IgD-negative memory B cell (primary cell): ENCODE measurements at regions not wholly inside any gene's neighbourhood (a gene's known extent, or its start where the extent isn't known, plus 50 kb on each side); places are given as distances from the start of the nearest gene placed in this dataset.
"Not testable (repeated sequence)": the region's sequence is repeated elsewhere in the genome, so short reads cannot be mapped to it uniquely, and the experiment has no call there.

Experiments
- H3K27ac Mint-ChIP-seq, 3 donors: one replicate each; pipeline ENCODE4 v1.8.0; 2020 to 2022; ENCODE audit warnings: mild to moderate bottlenecking in 3 of 3, mixed read lengths in 3 of 3, moderate library complexity in 1 of 3
- H3K27me3 Mint-ChIP-seq: one replicate; pipeline ENCODE4 v1.8.0; 2021; ENCODE audit warnings: mixed read lengths
- H3K36me3 Mint-ChIP-seq: one replicate; pipeline ENCODE4 v1.8.0; 2020; ENCODE audit warnings: mild to moderate bottlenecking, mixed read lengths
- H3K4me1 Mint-ChIP-seq, 3 donors: one replicate each; pipeline ENCODE4 v1.8.0; 2020 to 2022; ENCODE audit warnings: mixed read lengths in 3 of 3, mild to moderate bottlenecking in 1 of 3
- H3K4me3 Mint-ChIP-seq, 4 donors: one replicate each; pipeline ENCODE4 v1.8.0; 2020 to 2022; ENCODE audit warnings: mild to moderate bottlenecking in 4 of 4, mixed read lengths in 4 of 4, moderate library complexity in 3 of 4
- H3K9me3 Mint-ChIP-seq, 3 donors: one replicate each; pipeline ENCODE4 v1.8.0; 2020 to 2021; ENCODE audit warnings: mixed read lengths in 3 of 3, mild to moderate bottlenecking in 1 of 3

- H3K4me1 Mint-ChIP-seq, result no peaks in the 10 kb centered on the region
Observed at GRCh38 chr6:48973491-48973890, 489.6 kb downstream of the MMUT start.

GRCh38 chr6:48961781-48962415 is 501.2 kb downstream of the MMUT start:
- no peak overlapping the region for H3K27ac Mint-ChIP-seq
- no peak overlapping the region for H3K4me3 Mint-ChIP-seq
- no peaks in the 10 kb centered on the region for H3K36me3 Mint-ChIP-seq
- no peaks in the 10 kb centered on the region for H3K27me3 Mint-ChIP-seq
- no peaks in the 10 kb centered on the region for H3K4me1 Mint-ChIP-seq
- H3K9me3 Mint-ChIP-seq, result peaks cover 1 to 12% (median 4%) of the 10 kb centered on the region in 3 donors

More at GRCh38 chr6:48973491-48973890, 489.6 kb downstream of the MMUT start:
- Mint-ChIP-seq H3K27me3 (no peaks in the 10 kb centered on the region), H3K4me3 (no peak overlapping the region), H3K36me3 (no peaks in the 10 kb centered on the region), H3K27ac (no peak overlapping the region), H3K9me3 (peaks cover 0 to 8% (median 4%) of the 10 kb centered on the region in 3 donors)

- Mint-ChIP-seq H3K4me3 (no peak overlapping the region), H3K4me1 (no peaks in the 10 kb centered on the region), H3K27me3 (no peaks in the 10 kb centered on the region), H3K9me3 (peaks cover 1 to 9% (median 4%) of the 10 kb centered on the region in 3 donors), H3K27ac (no peak overlapping the region), H3K36me3 (no peaks in the 10 kb centered on the region)
Observed at GRCh38 chr6:48959251-48960060, 503.6 kb downstream of the MMUT start.

- no peak overlapping the region for H3K27ac Mint-ChIP-seq
- H3K36me3 Mint-ChIP-seq, result no peaks in the 10 kb centered on the region
- peaks cover 0 to 5% (median 4%) of the 10 kb centered on the region in 3 donors for H3K9me3 Mint-ChIP-seq
- no peaks in the 10 kb centered on the region for H3K4me1 Mint-ChIP-seq
- no peak overlapping the region for H3K4me3 Mint-ChIP-seq
- no peaks in the 10 kb centered on the region for H3K27me3 Mint-ChIP-seq
Observed at GRCh38 chr6:48957781-48958180, 505.3 kb downstream of the MMUT start.

GRCh38 chr6:48951917-48952316 is 511.1 kb downstream of the MMUT start:
- no peaks in the 10 kb centered on the region for H3K36me3 Mint-ChIP-seq
- H3K9me3 Mint-ChIP-seq, result peaks cover 0 to 8% (median 2%) of the 10 kb centered on the region in 3 donors
- H3K4me1 Mint-ChIP-seq, result no peaks in the 10 kb centered on the region
- H3K27ac Mint-ChIP-seq, result no peak overlapping the region
- no peaks in the 10 kb centered on the region for H3K27me3 Mint-ChIP-seq
- no peak overlapping the region for H3K4me3 Mint-ChIP-seq

GRCh38 chr6:48944276-48944675 is 518.8 kb downstream of the MMUT start:
- H3K27ac Mint-ChIP-seq, H3K9me3 Mint-ChIP-seq, H3K27me3 Mint-ChIP-seq, H3K36me3 Mint-ChIP-seq, H3K4me3 Mint-ChIP-seq, H3K4me1 Mint-ChIP-seq: not testable (repeated sequence)

- Mint-ChIP-seq H3K9me3 (peaks cover 0 to 15% (median 8%) of the 10 kb centered on the region in 3 donors), H3K36me3 (no peaks in the 10 kb centered on the region), H3K4me1 (no peaks in the 10 kb centered on the region), H3K4me3 (no peak overlapping the region), H3K27ac (no peak overlapping the region), H3K27me3 (no peaks in the 10 kb centered on the region)
Observed at GRCh38 chr6:48933136-48933535, 529.9 kb downstream of the MMUT start.

GRCh38 chr6:48928937-48929336 is 534.1 kb downstream of the MMUT start:
- Mint-ChIP-seq H3K27me3 (no peaks in the 10 kb centered on the region), H3K4me1 (peaks cover 0 to 2% (median 0%) of the 10 kb centered on the region in 3 donors), H3K9me3 (peaks cover 1 to 9% (median 9%) of the 10 kb centered on the region in 3 donors), H3K27ac (no peak overlapping the region), H3K4me3 (no peak overlapping the region), H3K36me3 (no peaks in the 10 kb centered on the region)

- no peaks in the 10 kb centered on the region for H3K36me3 Mint-ChIP-seq
- H3K27ac Mint-ChIP-seq, result no peak overlapping the region
- H3K27me3 Mint-ChIP-seq, result no peaks in the 10 kb centered on the region
- peaks cover 0 to 2% (median 0%) of the 10 kb centered on the region in 3 donors for H3K4me1 Mint-ChIP-seq
- H3K9me3 Mint-ChIP-seq, result peaks cover 3 to 12% (median 4%) of the 10 kb centered on the region in 3 donors
- no peak overlapping the region for H3K4me3 Mint-ChIP-seq
Observed at GRCh38 chr6:48922837-48923236, 540.2 kb downstream of the MMUT start.

- Mint-ChIP-seq H3K4me1 (no peaks in the 10 kb centered on the region), H3K36me3 (no peaks in the 10 kb centered on the region), H3K4me3 (no peak overlapping the region), H3K9me3 (peaks cover 2 to 8% (median 2%) of the 10 kb centered on the region in 3 donors), H3K27ac (no peak overlapping the region), H3K27me3 (no peaks in the 10 kb centered on the region)
Observed at GRCh38 chr6:48919555-48919954, 543.5 kb downstream of the MMUT start.

- Mint-ChIP-seq H3K27me3 (no peaks in the 10 kb centered on the region), H3K4me1 (no peaks in the 10 kb centered on the region), H3K4me3 (no peak overlapping the region), H3K27ac (no peak overlapping the region), H3K9me3 (peaks cover 2 to 8% (median 2%) of the 10 kb centered on the region in 3 donors), H3K36me3 (no peaks in the 10 kb centered on the region)
Observed at GRCh38 chr6:48917233-48917632, 545.8 kb downstream of the MMUT start.

GRCh38 chr6:48916607-48917006 is 546.4 kb downstream of the MMUT start:
- no peak overlapping the region for H3K27ac Mint-ChIP-seq
- no peaks in the 10 kb centered on the region for H3K4me1 Mint-ChIP-seq
- no peaks in the 10 kb centered on the region for H3K36me3 Mint-ChIP-seq
- H3K9me3 Mint-ChIP-seq, result peaks cover 2 to 6% (median 2%) of the 10 kb centered on the region in 3 donors
- no peaks in the 10 kb centered on the region for H3K27me3 Mint-ChIP-seq
- H3K4me3 Mint-ChIP-seq, result no peak overlapping the region

- Mint-ChIP-seq H3K9me3 (peaks cover 2 to 3% (median 2%) of the 10 kb centered on the region in 3 donors), H3K4me3 (no peak overlapping the region), H3K36me3 (no peaks in the 10 kb centered on the region), H3K27me3 (no peaks in the 10 kb centered on the region), H3K27ac (no peak overlapping the region), H3K4me1 (no peaks in the 10 kb centered on the region)
Observed at GRCh38 chr6:48915591-48915990, 547.5 kb downstream of the MMUT start.

GRCh38 chr6:48912503-48912902 is 550.5 kb downstream of the MMUT start:
- Mint-ChIP-seq H3K4me1 (no peaks in the 10 kb centered on the region), H3K27ac (no peak overlapping the region), H3K36me3 (no peaks in the 10 kb centered on the region), H3K4me3 (no peak overlapping the region), H3K27me3 (no peaks in the 10 kb centered on the region), H3K9me3 (peaks cover 0 to 6% (median 2%) of the 10 kb centered on the region in 3 donors)

- H3K9me3 Mint-ChIP-seq, result peaks cover 2 to 10% (median 2%) of the 10 kb centered on the region in 3 donors
- no peaks in the 10 kb centered on the region for H3K27me3 Mint-ChIP-seq
- no peak overlapping the region for H3K27ac Mint-ChIP-seq
- H3K4me3 Mint-ChIP-seq, result no peak overlapping the region
- H3K4me1 Mint-ChIP-seq, result no peaks in the 10 kb centered on the region
- no peaks in the 10 kb centered on the region for H3K36me3 Mint-ChIP-seq
Observed at GRCh38 chr6:48904809-48905208, 558.2 kb downstream of the MMUT start.

GRCh38 chr6:48894469-48894868 is 568.6 kb downstream of the MMUT start:
- H3K4me1 Mint-ChIP-seq, result no peaks in the 10 kb centered on the region
- H3K27me3 Mint-ChIP-seq, result no peaks in the 10 kb centered on the region
- H3K4me3 Mint-ChIP-seq, result no peak overlapping the region
- peaks cover 1% of the 10 kb centered on the region for H3K36me3 Mint-ChIP-seq
- H3K9me3 Mint-ChIP-seq, result peaks cover 6 to 9% (median 6%) of the 10 kb centered on the region in 3 donors
- H3K27ac Mint-ChIP-seq, result no peak overlapping the region
